A549 (cell line): ENCODE measurements at regions not wholly inside any gene's neighbourhood (a gene's known extent, or its start where the extent isn't known, plus 50 kb on each side); places are given as distances from the start of the nearest gene placed in this dataset.

Experiments
- ATAC-seq, 2 experiments: fragments of 200-7000 bp in 1 of 2; fragments of >200 bp in 1 of 2; cut with Nextera tagmentation in 1 of 2; cut with Tn5 transposase in 1 of 2; 3 replicates each; pipeline versions ENCODE4 v1.8.0 to v1.9.1; 2018 to 2020; ENCODE audit warnings: mild to moderate bottlenecking in 1 of 2, moderate library complexity in 1 of 2
- CTCF ChIA-PET: fragments of 300-600 bp; sonication (Branson Sonifier 250); formaldehyde crosslinking; extraction: SDS; loops from one replicate; lab custom pipeline; 2021; ENCODE audit warnings: antibody characterized with exemption, inconsistent platforms; lab: Yijun Ruan, JAX
- POLR2A ChIA-PET: fragments of 350-600 bp; formaldehyde crosslinking; extraction: SDS; loops from one replicate; lab custom pipeline; 2021; ENCODE audit warnings: antibody characterized with exemption, inconsistent platforms; lab: Yijun Ruan, JAX
- DNase-seq, 2 experiments: peaks; one replicate each; pipeline versions ENCODE4 v3.0.0 to v3.0.0-alpha.2; 2011 to 2016; ENCODE audit warnings: low read depth in 1 of 2, low spot score in 1 of 2
- FAIRE-seq: peaks from 2 replicates; lab custom pipeline; 2011; peaks lifted over from hg19 to GRCh38; lab: Jason Lieb, UNC
- H3K27ac ChIP-seq, 2 experiments: fragments of >200 bp; sonication (Bioruptor Twin); formaldehyde crosslinking; 3 replicates each; pipeline ENCODE4 v1.5.1; 2016 to 2017
- H3K4me1 ChIP-seq: fragments of >200 bp; sonication (Bioruptor Twin); formaldehyde crosslinking; 3 replicates; pipeline ENCODE4 v1.6.1; 2016
- H3K4me2 ChIP-seq: fragments of >200 bp; sonication (Bioruptor Twin); formaldehyde crosslinking; 3 replicates; pipeline ENCODE4 v1.6.1; 2016
- H3K4me3 ChIP-seq: fragments of >200 bp; sonication (Bioruptor Twin); formaldehyde crosslinking; 3 replicates; pipeline ENCODE4 v1.5.1; 2016
- H3K9me3 ChIP-seq: fragments of >200 bp; sonication (Bioruptor Twin); formaldehyde crosslinking; 3 replicates; pipeline ENCODE4 v1.6.1; 2016
- BCL3 ChIP-seq: fragments of >200 bp; sonication (Bioruptor Twin); formaldehyde crosslinking; IDR thresholded peaks from 3 replicates; pipeline ENCODE4 v1.6.1; 2016
- CBX2 ChIP-seq: fragments of 200-600 bp; sonication (generic); IDR thresholded peaks from 2 replicates; pipeline ENCODE4 v1.6.1; 2016; ENCODE audit warnings: low read depth, mild to moderate bottlenecking, borderline replicate concordance
- CHD2 ChIP-seq: fragments of 150-350 bp; IDR thresholded peaks from 2 replicates; pipeline ENCODE4 v1.6.1; 2014; ENCODE audit warnings: low read length; ENCODE audit not compliant: partially characterized antibody
- CHD4 ChIP-seq: fragments of 200-600 bp; sonication (generic); IDR thresholded peaks from 2 replicates; pipeline ENCODE4 v1.6.1; 2016; ENCODE audit warnings: antibody characterized with exemption, mild to moderate bottlenecking, borderline replicate concordance
- EHMT2 ChIP-seq: fragments of 200-600 bp; sonication (generic); IDR thresholded peaks from 2 replicates; pipeline ENCODE4 v1.6.1; 2016; ENCODE audit warnings: antibody characterized with exemption, low read depth, mild to moderate bottlenecking, moderate library complexity
- EP300 ChIP-seq, 2 experiments: fragments of >200 bp; sonication (Bioruptor Twin); formaldehyde crosslinking; IDR thresholded peaks; 2 replicates in 1 of 2; 3 replicates in 1 of 2; pipeline ENCODE4 v1.6.1; 2016 to 2017
- FOSB ChIP-seq: fragments of 250-450 bp; sonication (Bioruptor Pico); IDR thresholded peaks from 2 replicates; pipeline ENCODE4 v1.5.0; 2020; ENCODE audit warnings: mild to moderate bottlenecking, moderate library complexity
- FOXS1 ChIP-seq: fragments of 250-450 bp; sonication (Bioruptor Pico); IDR thresholded peaks from 2 replicates; pipeline ENCODE4 v1.5.0; 2020; ENCODE audit warnings: mild to moderate bottlenecking, moderate library complexity
- GATA3 ChIP-seq: IDR thresholded peaks from 2 replicates; pipeline ENCODE4 v1.6.1; 2012; ENCODE audit warnings: borderline replicate concordance
- HDAC2 ChIP-seq: fragments of 200-600 bp; sonication (generic); IDR thresholded peaks from 2 replicates; pipeline ENCODE4 v1.6.1; 2016
- HMGXB4 ChIP-seq: fragments of 250-450 bp; sonication (Bioruptor Pico); IDR thresholded peaks from 2 replicates; pipeline ENCODE4 v1.5.0; 2021; ENCODE audit warnings: mild to moderate bottlenecking, moderate library complexity, borderline replicate concordance
- HOXA7 ChIP-seq: fragments of 250-450 bp; sonication (Bioruptor Pico); IDR thresholded peaks from 2 replicates; pipeline ENCODE4 v1.5.0; 2020; ENCODE audit warnings: mild to moderate bottlenecking, moderate library complexity
- JUNB ChIP-seq: fragments of >200 bp; sonication (Bioruptor Twin); formaldehyde crosslinking; IDR thresholded peaks from 2 replicates; pipeline ENCODE4 v1.6.1; 2016
- KDM1A ChIP-seq: fragments of 200-600 bp; sonication (generic); IDR thresholded peaks from 2 replicates; pipeline ENCODE4 v1.6.1; 2016; ENCODE audit warnings: low read depth, mild to moderate bottlenecking
- MAFK ChIP-seq: fragments of 450-650 bp; IDR thresholded peaks from 2 replicates; pipeline ENCODE4 v1.6.1; 2014; ENCODE audit not compliant: partially characterized antibody
- MYC ChIP-seq: IDR thresholded peaks from 2 replicates; pipeline ENCODE4 v1.6.1; 2012; ENCODE audit warnings: mild to moderate bottlenecking, inconsistent platforms, low read length, improper control_type of control experiment, borderline replicate concordance
- NPAS2 ChIP-seq: fragments of 250-450 bp; sonication (Bioruptor Pico); IDR thresholded peaks from 2 replicates; pipeline ENCODE4 v1.8.0; 2022; ENCODE audit warnings: mild to moderate bottlenecking, moderate library complexity, borderline replicate concordance
- NR3C1 ChIP-seq: fragments of >200 bp; sonication (Bioruptor Twin); formaldehyde crosslinking; IDR thresholded peaks from 3 replicates; pipeline ENCODE4 v1.6.1; 2017
- PHF8 ChIP-seq: fragments of 200-600 bp; sonication (generic); IDR thresholded peaks from 2 replicates; pipeline ENCODE4 v1.6.1; 2016; ENCODE audit warnings: low read depth, mild to moderate bottlenecking, antibody characterized with exemption, moderate library complexity, borderline replicate concordance
- RAD21 ChIP-seq, 2 experiments: fragments of >200 bp in 1 of 2; sonication (Bioruptor Twin) in 1 of 2; formaldehyde crosslinking in 1 of 2; IDR thresholded peaks in 1 of 2; conservative IDR thresholded peaks in 1 of 2; 2 replicates in 1 of 2; 3 replicates in 1 of 2; pipeline ENCODE4 v1.6.1; 2012 to 2018; ENCODE audit warnings: inconsistent platforms in 1 of 2
- RCOR1 ChIP-seq: fragments of 150-350 bp; IDR thresholded peaks from 2 replicates; pipeline ENCODE4 v1.6.1; 2014; ENCODE audit warnings: antibody characterized with exemption, low read length, low read depth
- SREBF2 ChIP-seq: fragments of 450-650 bp; IDR thresholded peaks from 2 replicates; pipeline ENCODE4 v1.6.1; 2014; ENCODE audit warnings: mild to moderate bottlenecking, moderate library complexity
- TP53 ChIP-seq: fragments of 250-450 bp; sonication (Bioruptor Pico); IDR thresholded peaks from 2 replicates; pipeline ENCODE4 v1.5.0; 2021; ENCODE audit warnings: mild to moderate bottlenecking, moderate library complexity
- ZC3H11A ChIP-seq: fragments of 450-650 bp; IDR thresholded peaks from 2 replicates; pipeline ENCODE4 v1.6.1; 2014; ENCODE audit warnings: antibody characterized with exemption, mild to moderate bottlenecking
- ZFP36 ChIP-seq: fragments of 450-650 bp; IDR thresholded peaks from 2 replicates; pipeline ENCODE4 v1.6.1; 2014; ENCODE audit warnings: borderline replicate concordance; ENCODE audit not compliant: partially characterized antibody
- ZSCAN20 ChIP-seq: fragments of 250-450 bp; sonication (Bioruptor Pico); IDR thresholded peaks from 2 replicates; pipeline ENCODE4 v1.8.0; 2022; ENCODE audit warnings: mild to moderate bottlenecking, moderate library complexity
- WGBS: methylation state at CpG from one replicate; pipeline ENCODE4 v1.1.6; 2017; ENCODE audit errors: missing lambda C conversion rate; 5-methylcytosine and 5-hydroxymethylcytosine counted together

- TF ChIP-seq CHD4, result no peak
Observed at GRCh38 chr10:121415063-121415399, 183.2 kb downstream of the FGFR2 start (continued).

- POLR2A ChIA-PET, result no interaction called here
- Histone ChIP-seq H3K4me3 (no peak overlapping the region), H3K27ac (no peak overlapping the region), H3K9me3 (no peaks in the 10 kb centered on the region), H3K4me1 (0 out of 3 replicates have a peak, but pooled peaks cover 4% of the 10 kb centered on the region), H3K4me2 (no peak overlapping the region)
- TF ChIP-seq ZSCAN20 (CRISPR knock-in tag) (no peak), RCOR1 (no peak), KDM1A (no peak), RAD21 (conservative IDR thresholded peaks at IDR 0.05 in 1 of 2, IDR thresholded peaks at IDR 0.05 in 1 of 2) (no peak), NPAS2 (no peak), HOXA7 (CRISPR knock-in tag) (no peak), PHF8 (no peak), JUNB (no peak), NR3C1 (no peak), ZC3H11A (no peak), FOXS1 (CRISPR knock-in tag) (no peak), CHD2 (no peak), EHMT2 (no peak), EP300 (IDR thresholded peaks at IDR 0.05) (no peak), CHD4 (no peak), SREBF2 (no peak), HMGXB4 (CRISPR knock-in tag) (no peak)
- DNase-seq, result no peak
- WGBS, result 0% methylated on average over 1 of the region's 1 CpG
- CTCF ChIA-PET, result no interaction called here
- ATAC-seq, result no peak
- no peak for FAIRE-seq
Observed at GRCh38 chr10:121416071-121416470, 182.2 kb downstream of the FGFR2 start.

GRCh38 chr10:121417298-121417697 lies 180.9 kb downstream of the FGFR2 start:
- 0% methylated on average over 2 of the region's 2 CpGs for WGBS
- ChIA-PET POLR2A (no interaction called here), CTCF (no interaction called here)
- H3K27ac ChIP-seq, result no peak overlapping the region
- no peak for ATAC-seq
- H3K4me1 ChIP-seq, result 0 out of 3 replicates have a peak, but pooled peaks cover 4% of the 10 kb centered on the region
- no peaks in the 10 kb centered on the region for H3K9me3 ChIP-seq
- no peak overlapping the region for H3K4me2 ChIP-seq
- no peak overlapping the region for H3K4me3 ChIP-seq
- no peak for FAIRE-seq
- DNase-seq, result no peak
- TF ChIP-seq HMGXB4 (CRISPR knock-in tag) (no peak), HDAC2 (no peak), MYC (no peak), CHD2 (no peak), FOSB (CRISPR knock-in tag) (no peak), MAFK (no peak), GATA3 (no peak), TP53 (CRISPR knock-in tag) (no peak), EP300 (IDR thresholded peaks at IDR 0.05) (no peak), CBX2 (no peak), ZFP36 (no peak), BCL3 (no peak), PHF8 (no peak)
- TF ChIP-seq, all 56 proteins: peak for 0
